Parathyroid adenoma (tissue), 2 donors: ENCODE measurements at regions not wholly inside any gene's neighbourhood (a gene's known extent, or its start where the extent isn't known, plus 50 kb on each side); places are given as distances from the start of the nearest gene placed in this dataset.

Experiments
- H2AFZ ChIP-seq: fragments of 300-600 bp; sonication (generic); one replicate; pipeline ENCODE4 v1.7.0; 2017; ENCODE audit warnings: antibody characterized with exemption, mild to moderate bottlenecking
- H3K27ac ChIP-seq: fragments of 300-600 bp; sonication (generic); one replicate; pipeline ENCODE4 v1.7.0; 2017
- H3K27me3 ChIP-seq: fragments of 300-600 bp; sonication (generic); one replicate; pipeline ENCODE4 v1.7.0; 2017; ENCODE audit warnings: low read length; ENCODE audit not compliant: control insufficient read depth, insufficient read depth
- H3K36me3 ChIP-seq: fragments of 300-600 bp; sonication (generic); one replicate; pipeline ENCODE4 v1.7.0; 2017; ENCODE audit warnings: low read length; ENCODE audit not compliant: control insufficient read depth, insufficient read depth
- H3K4me1 ChIP-seq: fragments of 300-600 bp; sonication (generic); one replicate; pipeline ENCODE4 v1.7.0; 2017; ENCODE audit warnings: control low read depth
- H3K4me2 ChIP-seq: fragments of 300-600 bp; sonication (generic); one replicate; pipeline ENCODE4 v1.7.0; 2017; ENCODE audit warnings: low read length
- H3K4me3 ChIP-seq: fragments of 300-600 bp; sonication (generic); one replicate; pipeline ENCODE4 v1.7.0; 2017; ENCODE audit warnings: low read depth, low read length
- H3K79me2 ChIP-seq: fragments of 300-600 bp; sonication (generic); one replicate; pipeline ENCODE4 v1.7.0; 2017; ENCODE audit warnings: control low read depth
- H3K9ac ChIP-seq: fragments of 300-600 bp; sonication (generic); one replicate; pipeline ENCODE4 v1.7.0; 2017; ENCODE audit warnings: mild to moderate bottlenecking
- H3K9me3 ChIP-seq: fragments of 300-600 bp; sonication (generic); one replicate; pipeline ENCODE4 v1.7.0; 2017; ENCODE audit warnings: low read length; ENCODE audit not compliant: control insufficient read depth
- TF ChIP-seq, protein P1 (sequence below): fragments of 300-600 bp; sonication (generic); IDR thresholded peaks from one replicate; pipeline ENCODE4 v1.7.0; 2017; ENCODE audit warnings: antibody characterized with exemption, mild to moderate bottlenecking
- donor health status: primary hyperparathyroidism.

DNA sequence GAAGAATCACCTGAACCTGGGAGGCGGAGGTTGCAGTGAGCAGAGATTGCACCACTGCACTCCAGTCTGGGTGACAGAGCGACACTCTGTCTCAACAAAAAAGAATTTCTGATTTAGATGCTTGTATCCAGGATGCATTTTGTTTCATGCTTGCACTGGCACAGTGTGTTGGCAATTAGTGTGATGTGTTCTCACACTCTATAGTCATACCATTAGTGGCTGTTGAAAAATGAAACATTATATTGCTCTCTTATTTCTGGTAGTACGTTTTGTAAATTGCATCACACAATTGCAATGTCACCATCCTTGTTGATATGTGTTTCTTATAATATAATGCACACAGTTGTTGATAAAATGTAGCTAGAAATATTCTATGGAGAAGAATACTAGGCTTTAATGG lies 51.3 kb upstream of the RMST start:
- Histone ChIP-seq H3K9me3 (no peaks in the 10 kb centered on the region), H3K36me3 (no peaks in the 10 kb centered on the region), H3K27ac (no peak overlapping the region), H3K4me2 (no peak overlapping the region), H3K27me3 (no peaks in the 10 kb centered on the region), H3K79me2 (no peaks in the 10 kb centered on the region), H3K4me1 (no peaks in the 10 kb centered on the region), H2AFZ (no peak overlapping the region), H3K4me3 (no peak overlapping the region), H3K9ac (no peak overlapping the region)
- TF ChIP-seq, protein P1, sequence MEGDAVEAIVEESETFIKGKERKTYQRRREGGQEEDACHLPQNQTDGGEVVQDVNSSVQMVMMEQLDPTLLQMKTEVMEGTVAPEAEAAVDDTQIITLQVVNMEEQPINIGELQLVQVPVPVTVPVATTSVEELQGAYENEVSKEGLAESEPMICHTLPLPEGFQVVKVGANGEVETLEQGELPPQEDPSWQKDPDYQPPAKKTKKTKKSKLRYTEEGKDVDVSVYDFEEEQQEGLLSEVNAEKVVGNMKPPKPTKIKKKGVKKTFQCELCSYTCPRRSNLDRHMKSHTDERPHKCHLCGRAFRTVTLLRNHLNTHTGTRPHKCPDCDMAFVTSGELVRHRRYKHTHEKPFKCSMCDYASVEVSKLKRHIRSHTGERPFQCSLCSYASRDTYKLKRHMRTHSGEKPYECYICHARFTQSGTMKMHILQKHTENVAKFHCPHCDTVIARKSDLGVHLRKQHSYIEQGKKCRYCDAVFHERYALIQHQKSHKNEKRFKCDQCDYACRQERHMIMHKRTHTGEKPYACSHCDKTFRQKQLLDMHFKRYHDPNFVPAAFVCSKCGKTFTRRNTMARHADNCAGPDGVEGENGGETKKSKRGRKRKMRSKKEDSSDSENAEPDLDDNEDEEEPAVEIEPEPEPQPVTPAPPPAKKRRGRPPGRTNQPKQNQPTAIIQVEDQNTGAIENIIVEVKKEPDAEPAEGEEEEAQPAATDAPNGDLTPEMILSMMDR = no peak
